ENCODE measurements at regions not wholly inside any gene's neighbourhood (a gene's known extent, or its start where the extent isn't known, plus 50 kb on each side); places are given as distances from the start of the nearest gene placed in this dataset.
"Not testable (repeated sequence)": the region's sequence is repeated elsewhere in the genome, so short reads cannot be mapped to it uniquely, and the experiment has no call there.

- not testable (repeated sequence) for DNase-seq (ENCODE audit: low read depth)
These were observed 67.4 kb upstream of the ZNF169 start for GRCh38 chr9:94191706-94192105.

- DNase-seq (ENCODE audit: low read depth): no peak
These were observed 60.7 kb upstream of the ZNF169 start for GRCh38 chr9:94198414-94198813.

GRCh38 chr9:94199776-94200175 is 59.3 kb upstream of the ZNF169 start:
- DNase-seq (ENCODE audit: low read depth): no peak

GRCh38 chr9:94204174-94204573 is 54.9 kb upstream of the ZNF169 start:
- DNase-seq (ENCODE audit: low read depth): no peak

- no peak for DNase-seq (ENCODE audit: low read depth)
These were observed 51.3 kb upstream of the ZNF169 start for GRCh38 chr9:94207781-94208180.

Measured in stimulated activated CD8-positive, alpha-beta memory T cell treated with anti-CD3 and anti-CD28 coated beads, Interleukin-12 subunit alpha, Interleukin-12 subunit beta, amount 100 ng/mL, for 4 hours (primary cell).